GM18502 (cell line): ENCODE measurements at regions not wholly inside any gene's neighbourhood (a gene's known extent, or its start where the extent isn't known, plus 50 kb on each side); places are given as distances from the start of the nearest gene placed in this dataset.
"Not testable (repeated sequence)": the region's sequence is repeated elsewhere in the genome, so short reads cannot be mapped to it uniquely, and the experiment has no call there.

ENCODE experiments used
- ATAC-seq: cut with Tn5 transposase; IDR thresholded peaks from one replicate; pipeline ENCODE4 v1.9.1; 2021; ENCODE audit warnings: mild to moderate bottlenecking; ENCODE audit not compliant: unreplicated experiment, poor library complexity

- no peak for ATAC-seq
Observed at GRCh38 chr7:4519819-4520520, 162.1 kb upstream of the FOXK1 start.

GRCh38 chr7:4523219-4523618 is 158.9 kb upstream of the FOXK1 start:
- ATAC-seq, result no peak

- ATAC-seq, result no peak
Observed at GRCh38 chr7:4523873-4524272, 158.2 kb upstream of the FOXK1 start.

- no peak for ATAC-seq
Observed at GRCh38 chr7:4525884-4526283, 156.2 kb upstream of the FOXK1 start.

GRCh38 chr7:4527988-4528636 is 154.0 kb upstream of the FOXK1 start:
- no peak for ATAC-seq

GRCh38 chr7:4531236-4531635 is 150.9 kb upstream of the FOXK1 start:
- ATAC-seq, result no peak

GRCh38 chr7:4533339-4533738 is 148.8 kb upstream of the FOXK1 start:
- not testable (repeated sequence) for ATAC-seq

GRCh38 chr7:4549681-4550080 is 132.4 kb upstream of the FOXK1 start:
- no peak for ATAC-seq

- no peak for ATAC-seq
Observed at GRCh38 chr7:4550117-4550516, 132.0 kb upstream of the FOXK1 start.

GRCh38 chr7:4552985-4553384 is 129.1 kb upstream of the FOXK1 start:
- ATAC-seq, result no peak

GRCh38 chr7:4556868-4557793 is 125.0 kb upstream of the FOXK1 start:
- ATAC-seq, result no peak

- ATAC-seq, result no peak
Observed at GRCh38 chr7:4561795-4562194, 120.3 kb upstream of the FOXK1 start.

- no peak for ATAC-seq
Observed at GRCh38 chr7:4566714-4567113, 115.4 kb upstream of the FOXK1 start.

- ATAC-seq, result no peak
Observed at GRCh38 chr7:4574851-4575250, 107.2 kb upstream of the FOXK1 start.

- no peak for ATAC-seq
Observed at GRCh38 chr7:4575254-4575653, 106.8 kb upstream of the FOXK1 start.

- ATAC-seq, result no peak
Observed at GRCh38 chr7:4602905-4603842, 78.9 kb upstream of the FOXK1 start.

- no peak for ATAC-seq
Observed at GRCh38 chr7:4603843-4604231, 78.3 kb upstream of the FOXK1 start.

GRCh38 chr7:4604456-4604940 is 77.6 kb upstream of the FOXK1 start:
- no peak for ATAC-seq

- ATAC-seq, result no peak
Observed at GRCh38 chr7:4606797-4607196, 75.3 kb upstream of the FOXK1 start.

- no peak for ATAC-seq
Observed at GRCh38 chr7:4607311-4607729, 74.8 kb upstream of the FOXK1 start.
